ENCODE measurements at regions not wholly inside any gene's neighbourhood (a gene's known extent, or its start where the extent isn't known, plus 50 kb on each side); places are given as distances from the start of the nearest gene placed in this dataset.

- TF ChIP-seq CTCF (tag by site-specific recombination; IDR thresholded peaks at IDR 0.05) (no peak), ZNF211 (tag by site-specific recombination; IDR thresholded peaks at IDR 0.05; ENCODE audit: low read depth) (no peak), ZNF639 (tag by site-specific recombination; IDR thresholded peaks at IDR 0.05) (no peak), ZNF600 (tag by site-specific recombination; IDR thresholded peaks at IDR 0.05) (no peak), ZNF776 (tag by site-specific recombination; IDR thresholded peaks at IDR 0.05; ENCODE audit: borderline replicate concordance) (no peak), YY2 (tag by site-specific recombination; IDR thresholded peaks at IDR 0.05) (no peak), ZNF501 (tag by site-specific recombination; IDR thresholded peaks at IDR 0.05) (no peak), ZNF335 (tag by site-specific recombination; conservative IDR thresholded peaks at IDR 0.05) (no peak), HOXA7 (CRISPR knock-in tag; IDR thresholded peaks at IDR 0.05; ENCODE audit: borderline replicate concordance) (no peak), ZNF530 (tag by site-specific recombination; IDR thresholded peaks at IDR 0.05; ENCODE audit: low read depth) (no peak)
Measured at GRCh38 chr16:87098361-87098760, 218.8 kb downstream of the C16orf95 start.
